Neural cell (in vitro differentiated cells): ENCODE measurements at regions not wholly inside any gene's neighbourhood (a gene's known extent, or its start where the extent isn't known, plus 50 kb on each side); places are given as distances from the start of the nearest gene placed in this dataset.

Source experiments
- H2AFZ ChIP-seq: fragments of 200-600, 300-800 bp; sonication (generic), shearing (Covaris generic); 2 replicates; pipeline ENCODE4 v1.6.0; 2014; ENCODE audit warnings: low read depth, mild to moderate bottlenecking, antibody characterized with exemption, low read length, moderate library complexity
- H3F3A ChIP-seq: fragments of 200-600 bp; shearing (Covaris generic); 2 replicates; pipeline ENCODE4 v1.6.1; 2016; ENCODE audit warnings: mild to moderate bottlenecking, moderate library complexity, mixed read lengths, antibody characterized with exemption, low read length; ENCODE audit not compliant: insufficient read depth, poor library complexity, severe bottlenecking
- H3K27ac ChIP-seq: fragments of 200-600, 300-800 bp; sonication (generic), shearing (Covaris generic); 2 replicates; pipeline ENCODE4 v1.5.1; 2014; ENCODE audit warnings: mild to moderate bottlenecking, low read length, moderate library complexity
- H3K27me3 ChIP-seq: fragments of 300-800, 200-600 bp; sonication (generic), shearing (Covaris generic); 2 replicates; pipeline ENCODE4 v1.6.0; 2014; ENCODE audit warnings: mild to moderate bottlenecking, low read depth, low read length, moderate library complexity; ENCODE audit not compliant: insufficient read depth
- H3K36me3 ChIP-seq: fragments of 300-800, 200-600 bp; sonication (generic), shearing (Covaris generic); 2 replicates; pipeline ENCODE4 v1.5.1; 2014; ENCODE audit warnings: mild to moderate bottlenecking, antibody characterized with exemption, low read length, moderate library complexity; ENCODE audit not compliant: insufficient read depth
- H3K4me2 ChIP-seq: fragments of 300-800, 200-600 bp; sonication (generic), shearing (Covaris generic); 2 replicates; pipeline ENCODE4 v1.6.0; 2014; ENCODE audit warnings: mild to moderate bottlenecking, low read length
- H3K4me3 ChIP-seq: fragments of 300-800, 200-600 bp; sonication (generic), shearing (Covaris generic); 2 replicates; pipeline ENCODE4 v1.5.1; 2014; ENCODE audit warnings: mild to moderate bottlenecking, low read length, moderate library complexity
- H3K79me2 ChIP-seq: fragments of 200-600 bp; shearing (Covaris generic); replicated peaks from 2 replicates; pipeline ENCODE4 v1.6.0; 2014; ENCODE audit warnings: mild to moderate bottlenecking, low read length, moderate library complexity; ENCODE audit not compliant: insufficient read depth
- H3K9ac ChIP-seq: fragments of 300-800, 200-600 bp; sonication (generic), shearing (Covaris generic); 2 replicates; pipeline ENCODE4 v1.6.1; 2016; ENCODE audit warnings: mild to moderate bottlenecking, low read length, mixed read lengths
- H3K9me2 ChIP-seq: fragments of 200-600 bp; shearing (Covaris generic); 2 replicates; pipeline ENCODE4 v1.6.1; 2016; ENCODE audit warnings: mild to moderate bottlenecking, low read length, mixed read lengths; ENCODE audit not compliant: insufficient read depth
- H3K9me3 ChIP-seq: fragments of 200-600, 300-800 bp; sonication (generic), shearing (Covaris generic); 2 replicates; pipeline ENCODE4 v1.6.1; 2016; ENCODE audit warnings: mild to moderate bottlenecking, mixed run types, low read length, moderate library complexity, mixed read lengths
- H4K20me1 ChIP-seq: fragments of 200-600 bp; shearing (Covaris generic); 2 replicates; pipeline ENCODE4 v1.6.1; 2016; ENCODE audit warnings: mild to moderate bottlenecking, mixed run types; ENCODE audit not compliant: insufficient read depth
- EP300 ChIP-seq: fragments of 450-650 bp; conservative IDR thresholded peaks from 2 replicates; pipeline ENCODE4 v1.6.1; 2014; ENCODE audit warnings: antibody characterized with exemption, mild to moderate bottlenecking, moderate library complexity; ENCODE audit not compliant: poor library complexity, severe bottlenecking
- EZH2 ChIP-seq: fragments of 200-600, 300-800 bp; shearing (Covaris generic), sonication (generic); IDR thresholded peaks from 2 replicates; pipeline ENCODE4 v1.6.1; 2014; ENCODE audit warnings: antibody characterized with exemption, low read length, borderline replicate concordance, mild to moderate bottlenecking; ENCODE audit not compliant: insufficient read depth, poor library complexity, severe bottlenecking
- MXI1 ChIP-seq: fragments of 450-650 bp; conservative IDR thresholded peaks from 2 replicates; pipeline ENCODE4 v1.6.1; 2014; ENCODE audit warnings: antibody characterized with exemption, mild to moderate bottlenecking; ENCODE audit not compliant: poor library complexity, severe bottlenecking
- POLR2AphosphoS5 ChIP-seq: IDR thresholded peaks from 2 replicates; pipeline ENCODE4 v1.6.1; 2012
- RAD21 ChIP-seq: fragments of 450-650 bp; conservative IDR thresholded peaks from 2 replicates; pipeline ENCODE4 v1.6.1; 2014; ENCODE audit warnings: antibody characterized with exemption, mild to moderate bottlenecking, moderate library complexity
- SMC3 ChIP-seq: fragments of 450-650 bp; conservative IDR thresholded peaks from 2 replicates; pipeline ENCODE4 v1.6.1; 2014; ENCODE audit warnings: antibody characterized with exemption, mild to moderate bottlenecking, moderate library complexity; ENCODE audit not compliant: poor library complexity
- TAF1 ChIP-seq: IDR thresholded peaks from 2 replicates; pipeline ENCODE4 v1.6.1; 2012; ENCODE audit warnings: low read depth
- TF ChIP-seq, protein P1 (sequence below): IDR thresholded peaks from 2 replicates; pipeline ENCODE4 v1.6.1; 2012; ENCODE audit warnings: borderline replicate concordance
- TF ChIP-seq, protein P2 (sequence below): fragments of 450-650 bp; IDR thresholded peaks from 2 replicates; pipeline ENCODE4 v1.5.1; 2014; ENCODE audit warnings: antibody characterized with exemption, mild to moderate bottlenecking, moderate library complexity; ENCODE audit not compliant: poor library complexity, severe bottlenecking

DNA sequence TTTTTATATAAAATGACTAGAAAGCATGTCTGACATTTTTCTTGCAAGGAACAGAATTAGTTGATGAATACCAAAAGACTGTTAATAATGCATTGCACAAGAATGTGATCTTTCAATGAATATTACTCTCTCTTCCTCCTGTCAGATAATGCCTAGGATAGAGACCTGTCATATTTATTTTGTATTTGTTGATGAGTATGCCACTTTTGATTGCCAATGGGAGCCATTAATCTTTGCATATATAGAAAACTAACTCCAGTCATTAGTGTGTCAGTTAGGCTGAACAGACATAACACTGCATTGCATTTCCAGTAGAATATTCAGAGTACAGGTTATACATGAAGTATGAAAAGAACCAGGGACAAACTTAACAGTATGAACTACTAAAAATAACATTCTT, 1125.3 kb downstream of the LRFN5 start:
- Histone ChIP-seq H3K4me3 (no peak overlapping the region), H3K36me3 (no peaks in the 10 kb centered on the region), H4K20me1 (no peaks in the 10 kb centered on the region)

DNA sequence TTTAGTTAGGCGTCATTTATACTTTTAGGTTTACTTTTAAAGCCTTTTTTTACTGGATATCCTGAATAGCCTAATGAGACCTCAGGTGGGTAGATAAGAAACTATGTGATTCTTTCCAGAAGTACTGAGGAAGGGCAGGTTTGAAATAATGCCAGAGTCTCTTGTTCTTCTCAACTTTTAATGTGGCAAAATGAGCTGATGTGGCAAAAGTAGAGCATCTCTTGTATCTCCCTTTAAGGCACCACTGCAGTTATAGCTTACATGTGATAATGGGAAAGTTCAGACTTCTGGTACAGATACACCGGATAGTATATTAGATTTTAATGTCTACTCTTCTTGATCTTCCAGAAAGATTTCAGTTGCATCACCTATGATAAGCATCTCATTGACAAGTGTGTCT, 1124.8 kb downstream of the LRFN5 start:
- Histone ChIP-seq H3K4me3 (no peak overlapping the region), H3F3A (no peaks in the 10 kb centered on the region), H3K9me3 (no peaks in the 10 kb centered on the region), H3K27ac (no peak overlapping the region), H3K4me2 (no peak overlapping the region), H2AFZ (no peak overlapping the region), H3K27me3 (no peaks in the 10 kb centered on the region), H3K9ac (no peak overlapping the region), H3K36me3 (no peaks in the 10 kb centered on the region), H3K9me2 (no peaks in the 10 kb centered on the region), H3K79me2 (no peaks in the 10 kb centered on the region), H4K20me1 (no peaks in the 10 kb centered on the region)
- TF ChIP-seq RAD21, result no peak
- no peak for TF ChIP-seq EZH2
- TF ChIP-seq, protein P1, sequence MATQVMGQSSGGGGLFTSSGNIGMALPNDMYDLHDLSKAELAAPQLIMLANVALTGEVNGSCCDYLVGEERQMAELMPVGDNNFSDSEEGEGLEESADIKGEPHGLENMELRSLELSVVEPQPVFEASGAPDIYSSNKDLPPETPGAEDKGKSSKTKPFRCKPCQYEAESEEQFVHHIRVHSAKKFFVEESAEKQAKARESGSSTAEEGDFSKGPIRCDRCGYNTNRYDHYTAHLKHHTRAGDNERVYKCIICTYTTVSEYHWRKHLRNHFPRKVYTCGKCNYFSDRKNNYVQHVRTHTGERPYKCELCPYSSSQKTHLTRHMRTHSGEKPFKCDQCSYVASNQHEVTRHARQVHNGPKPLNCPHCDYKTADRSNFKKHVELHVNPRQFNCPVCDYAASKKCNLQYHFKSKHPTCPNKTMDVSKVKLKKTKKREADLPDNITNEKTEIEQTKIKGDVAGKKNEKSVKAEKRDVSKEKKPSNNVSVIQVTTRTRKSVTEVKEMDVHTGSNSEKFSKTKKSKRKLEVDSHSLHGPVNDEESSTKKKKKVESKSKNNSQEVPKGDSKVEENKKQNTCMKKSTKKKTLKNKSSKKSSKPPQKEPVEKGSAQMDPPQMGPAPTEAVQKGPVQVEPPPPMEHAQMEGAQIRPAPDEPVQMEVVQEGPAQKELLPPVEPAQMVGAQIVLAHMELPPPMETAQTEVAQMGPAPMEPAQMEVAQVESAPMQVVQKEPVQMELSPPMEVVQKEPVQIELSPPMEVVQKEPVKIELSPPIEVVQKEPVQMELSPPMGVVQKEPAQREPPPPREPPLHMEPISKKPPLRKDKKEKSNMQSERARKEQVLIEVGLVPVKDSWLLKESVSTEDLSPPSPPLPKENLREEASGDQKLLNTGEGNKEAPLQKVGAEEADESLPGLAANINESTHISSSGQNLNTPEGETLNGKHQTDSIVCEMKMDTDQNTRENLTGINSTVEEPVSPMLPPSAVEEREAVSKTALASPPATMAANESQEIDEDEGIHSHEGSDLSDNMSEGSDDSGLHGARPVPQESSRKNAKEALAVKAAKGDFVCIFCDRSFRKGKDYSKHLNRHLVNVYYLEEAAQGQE, result no peak
- no peak for TF ChIP-seq EP300
- TF ChIP-seq TAF1, result no peak
- TF ChIP-seq, protein P2, sequence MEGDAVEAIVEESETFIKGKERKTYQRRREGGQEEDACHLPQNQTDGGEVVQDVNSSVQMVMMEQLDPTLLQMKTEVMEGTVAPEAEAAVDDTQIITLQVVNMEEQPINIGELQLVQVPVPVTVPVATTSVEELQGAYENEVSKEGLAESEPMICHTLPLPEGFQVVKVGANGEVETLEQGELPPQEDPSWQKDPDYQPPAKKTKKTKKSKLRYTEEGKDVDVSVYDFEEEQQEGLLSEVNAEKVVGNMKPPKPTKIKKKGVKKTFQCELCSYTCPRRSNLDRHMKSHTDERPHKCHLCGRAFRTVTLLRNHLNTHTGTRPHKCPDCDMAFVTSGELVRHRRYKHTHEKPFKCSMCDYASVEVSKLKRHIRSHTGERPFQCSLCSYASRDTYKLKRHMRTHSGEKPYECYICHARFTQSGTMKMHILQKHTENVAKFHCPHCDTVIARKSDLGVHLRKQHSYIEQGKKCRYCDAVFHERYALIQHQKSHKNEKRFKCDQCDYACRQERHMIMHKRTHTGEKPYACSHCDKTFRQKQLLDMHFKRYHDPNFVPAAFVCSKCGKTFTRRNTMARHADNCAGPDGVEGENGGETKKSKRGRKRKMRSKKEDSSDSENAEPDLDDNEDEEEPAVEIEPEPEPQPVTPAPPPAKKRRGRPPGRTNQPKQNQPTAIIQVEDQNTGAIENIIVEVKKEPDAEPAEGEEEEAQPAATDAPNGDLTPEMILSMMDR, result no peak
- no peak for TF ChIP-seq POLR2AphosphoS5
- TF ChIP-seq MXI1, result no peak
- TF ChIP-seq SMC3, result no peak

More for the DNA sequence above, 1125.3 kb downstream of the LRFN5 start:
- no peak overlapping the region for H3K27ac ChIP-seq
- no peak overlapping the region for H3K9ac ChIP-seq
- no peak overlapping the region for H3K4me2 ChIP-seq
- H3K9me2 ChIP-seq, result no peaks in the 10 kb centered on the region
- H3K79me2 ChIP-seq, result no peaks in the 10 kb centered on the region
- H2AFZ ChIP-seq, result no peak overlapping the region
- no peaks in the 10 kb centered on the region for H3K9me3 ChIP-seq
- H3K27me3 ChIP-seq, result no peaks in the 10 kb centered on the region
- no peaks in the 10 kb centered on the region for H3F3A ChIP-seq
- no peak for TF ChIP-seq SMC3
- no peak for TF ChIP-seq MXI1
- TF ChIP-seq, protein P1, result no peak
- no peak for TF ChIP-seq EZH2
- TF ChIP-seq RAD21, result no peak
- peak; percentile 77 for TF ChIP-seq POLR2AphosphoS5
- TF ChIP-seq EP300, result peak; percentile 93
- TF ChIP-seq, protein P2, result no peak
- no peak for TF ChIP-seq TAF1
